ENCODE measurements at regions not wholly inside any gene's neighbourhood (a gene's known extent, or its start where the extent isn't known, plus 50 kb on each side); places are given as distances from the start of the nearest gene placed in this dataset.
"Not testable (repeated sequence)": the region's sequence is repeated elsewhere in the genome, so short reads cannot be mapped to it uniquely, and the experiment has no call there.

DNA sequence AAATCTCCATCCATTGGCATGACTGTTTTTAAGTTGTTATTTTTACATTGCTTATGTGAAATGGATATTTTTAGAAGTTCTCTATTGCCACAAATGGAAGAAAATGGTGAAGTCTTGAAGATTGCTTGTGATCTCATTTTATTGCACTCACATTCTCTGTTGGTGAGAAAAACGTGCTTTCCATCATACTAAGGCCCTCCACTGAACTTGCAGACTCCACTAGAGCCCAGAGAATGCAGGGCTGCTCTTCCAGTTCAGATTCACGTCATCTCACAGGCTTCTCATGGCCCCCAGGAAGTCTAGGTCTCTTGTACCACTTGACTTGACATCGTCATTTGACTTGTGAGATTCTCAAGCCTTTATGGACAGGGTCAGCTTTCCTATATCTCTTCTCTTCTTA, 254.8 kb upstream of the COPS8 start:
- ChIA-PET POLR2A (no interaction called here), CTCF (no interaction called here)
- no peak for DNase-seq (ENCODE audit: extremely low spot score)
- TF ChIP-seq CTBP1 (IDR thresholded peaks at IDR 0.05; ENCODE audit: borderline replicate concordance): no peak

DNA sequence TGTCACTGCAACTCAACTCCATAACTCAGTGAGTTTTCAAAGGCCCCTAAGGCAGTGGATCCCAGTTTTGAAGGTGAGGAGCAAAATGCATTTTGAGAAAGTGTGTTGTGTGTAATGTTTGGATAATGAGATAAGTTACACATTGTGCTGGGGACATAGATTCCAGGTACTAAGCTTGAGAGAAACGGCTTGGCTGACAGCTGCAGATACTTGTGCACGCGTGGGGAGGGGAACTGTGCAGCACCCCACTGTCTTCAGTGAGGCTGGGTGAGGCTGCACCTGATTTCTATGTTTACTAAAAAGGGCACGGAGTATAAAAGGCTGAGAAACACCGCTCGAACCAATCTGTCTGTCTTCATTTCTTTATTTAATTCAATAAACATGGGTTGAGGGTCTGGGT, 254.0 kb upstream of the COPS8 start:
- TF ChIP-seq SUZ12 (IDR thresholded peaks at IDR 0.05): no peak
- no peak for TF ChIP-seq BHLHE40 (IDR thresholded peaks at IDR 0.05; ENCODE audit: borderline replicate concordance)
- TF ChIP-seq ZNF384 (IDR thresholded peaks at IDR 0.05): no peak
- no peak for TF ChIP-seq NFRKB (IDR thresholded peaks at IDR 0.05)
- no peak for TF ChIP-seq SP1 (IDR thresholded peaks at IDR 0.05)
- no peak for TF ChIP-seq L3MBTL2 (conservative IDR thresholded peaks at IDR 0.05)
- no peak for TF ChIP-seq FOXA1 (IDR thresholded peaks at IDR 0.05)
- no peak for TF ChIP-seq TARDBP (IDR thresholded peaks at IDR 0.05)
- TF ChIP-seq HDGF (IDR thresholded peaks at IDR 0.05; ENCODE audit: borderline replicate concordance): no peak
- POLR2A ChIA-PET: no interaction called here
- no peak for DNase-seq (ENCODE audit: extremely low spot score)
- CTCF ChIA-PET: no interaction called here

DNA sequence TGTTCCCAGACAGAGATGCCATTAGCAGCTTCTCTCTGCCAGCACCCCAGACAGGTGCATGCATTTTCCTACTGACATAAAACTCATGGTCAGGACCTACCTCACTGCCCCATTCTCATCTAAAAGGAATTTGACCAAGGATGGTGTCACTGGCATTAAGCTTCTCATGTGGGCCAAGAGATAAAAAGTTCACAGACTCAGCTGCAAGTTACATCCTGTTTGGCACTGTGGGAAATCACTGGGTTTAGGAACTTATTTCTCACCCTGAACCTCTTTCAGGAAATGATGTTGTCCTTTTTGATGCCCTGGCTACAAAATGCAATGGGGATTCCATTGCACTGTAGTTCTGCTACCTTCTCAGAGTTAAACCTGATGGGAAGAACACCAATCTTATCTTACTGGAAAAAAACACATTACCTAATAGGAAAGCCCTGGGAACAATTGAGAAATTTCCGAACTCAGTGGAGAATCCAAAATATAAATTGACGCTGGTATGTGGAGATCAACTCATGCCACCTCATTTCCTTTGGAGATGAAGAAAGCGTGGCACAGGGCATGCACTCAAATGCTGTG, 252.1 kb upstream of the COPS8 start:
- no peak for DNase-seq (ENCODE audit: extremely low spot score)
- POLR2A ChIA-PET: no interaction called here
- CTCF ChIA-PET: no interaction called here
- TF ChIP-seq L3MBTL2 (conservative IDR thresholded peaks at IDR 0.05): no peak
- TF ChIP-seq HDGF (IDR thresholded peaks at IDR 0.05; ENCODE audit: borderline replicate concordance): no peak
- TF ChIP-seq, protein P1, sequence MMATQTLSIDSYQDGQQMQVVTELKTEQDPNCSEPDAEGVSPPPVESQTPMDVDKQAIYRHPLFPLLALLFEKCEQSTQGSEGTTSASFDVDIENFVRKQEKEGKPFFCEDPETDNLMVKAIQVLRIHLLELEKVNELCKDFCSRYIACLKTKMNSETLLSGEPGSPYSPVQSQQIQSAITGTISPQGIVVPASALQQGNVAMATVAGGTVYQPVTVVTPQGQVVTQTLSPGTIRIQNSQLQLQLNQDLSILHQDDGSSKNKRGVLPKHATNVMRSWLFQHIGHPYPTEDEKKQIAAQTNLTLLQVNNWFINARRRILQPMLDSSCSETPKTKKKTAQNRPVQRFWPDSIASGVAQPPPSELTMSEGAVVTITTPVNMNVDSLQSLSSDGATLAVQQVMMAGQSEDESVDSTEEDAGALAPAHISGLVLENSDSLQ (IDR thresholded peaks at IDR 0.05): no peak
- no peak for TF ChIP-seq FOXM1 (IDR thresholded peaks at IDR 0.05; ENCODE audit: borderline replicate concordance)
- no peak for TF ChIP-seq ELF4 (IDR thresholded peaks at IDR 0.05)
- TF ChIP-seq NFRKB (IDR thresholded peaks at IDR 0.05): no peak
- no peak for TF ChIP-seq SUZ12 (IDR thresholded peaks at IDR 0.05)
- TF ChIP-seq BHLHE40 (IDR thresholded peaks at IDR 0.05; ENCODE audit: borderline replicate concordance): no peak
- no peak for TF ChIP-seq TARDBP (IDR thresholded peaks at IDR 0.05)
- no peak for TF ChIP-seq ARNT (IDR thresholded peaks at IDR 0.05)
- TF ChIP-seq LEF1 (IDR thresholded peaks at IDR 0.05; ENCODE audit: borderline replicate concordance): no peak
- no peak for TF ChIP-seq FOXA1 (IDR thresholded peaks at IDR 0.05)
- TF ChIP-seq FOXK2 (IDR thresholded peaks at IDR 0.05): no peak

DNA sequence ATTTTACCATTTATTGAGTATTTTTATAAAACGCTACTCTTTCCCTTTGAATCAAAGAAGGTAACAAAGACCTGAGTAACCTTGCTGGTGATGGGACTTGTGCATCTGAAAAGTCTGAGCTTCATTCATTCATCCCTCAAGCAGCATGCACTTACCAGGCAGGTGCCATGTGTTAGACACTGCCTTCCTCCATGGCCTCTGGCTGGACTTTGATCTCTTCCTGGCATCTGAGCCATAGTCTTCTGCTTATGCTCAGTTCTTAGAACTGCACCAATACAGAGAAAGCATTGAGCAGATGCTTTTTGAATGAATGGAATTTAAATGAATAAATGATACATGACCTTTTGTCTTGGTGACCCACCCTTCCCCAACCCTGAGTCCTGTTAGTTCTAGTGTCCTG, 251.4 kb upstream of the COPS8 start:
- POLR2A ChIA-PET: no interaction called here
- no peak for DNase-seq (ENCODE audit: extremely low spot score)
- TF ChIP-seq NFRKB (IDR thresholded peaks at IDR 0.05) (no peak), L3MBTL2 (conservative IDR thresholded peaks at IDR 0.05) (no peak), ELF4 (IDR thresholded peaks at IDR 0.05) (no peak), BHLHE40 (IDR thresholded peaks at IDR 0.05; ENCODE audit: borderline replicate concordance) (no peak), HDGF (IDR thresholded peaks at IDR 0.05; ENCODE audit: borderline replicate concordance) (no peak), LEF1 (IDR thresholded peaks at IDR 0.05; ENCODE audit: borderline replicate concordance) (no peak), TARDBP (IDR thresholded peaks at IDR 0.05) (no peak), FOXA1 (IDR thresholded peaks at IDR 0.05) (no peak), CTBP1 (IDR thresholded peaks at IDR 0.05; ENCODE audit: borderline replicate concordance) (no peak), FOXM1 (IDR thresholded peaks at IDR 0.05; ENCODE audit: borderline replicate concordance) (no peak), FOXK2 (IDR thresholded peaks at IDR 0.05) (no peak)
- TF ChIP-seq, protein P1 (IDR thresholded peaks at IDR 0.05): no peak
- CTCF ChIA-PET: no interaction called here

DNA sequence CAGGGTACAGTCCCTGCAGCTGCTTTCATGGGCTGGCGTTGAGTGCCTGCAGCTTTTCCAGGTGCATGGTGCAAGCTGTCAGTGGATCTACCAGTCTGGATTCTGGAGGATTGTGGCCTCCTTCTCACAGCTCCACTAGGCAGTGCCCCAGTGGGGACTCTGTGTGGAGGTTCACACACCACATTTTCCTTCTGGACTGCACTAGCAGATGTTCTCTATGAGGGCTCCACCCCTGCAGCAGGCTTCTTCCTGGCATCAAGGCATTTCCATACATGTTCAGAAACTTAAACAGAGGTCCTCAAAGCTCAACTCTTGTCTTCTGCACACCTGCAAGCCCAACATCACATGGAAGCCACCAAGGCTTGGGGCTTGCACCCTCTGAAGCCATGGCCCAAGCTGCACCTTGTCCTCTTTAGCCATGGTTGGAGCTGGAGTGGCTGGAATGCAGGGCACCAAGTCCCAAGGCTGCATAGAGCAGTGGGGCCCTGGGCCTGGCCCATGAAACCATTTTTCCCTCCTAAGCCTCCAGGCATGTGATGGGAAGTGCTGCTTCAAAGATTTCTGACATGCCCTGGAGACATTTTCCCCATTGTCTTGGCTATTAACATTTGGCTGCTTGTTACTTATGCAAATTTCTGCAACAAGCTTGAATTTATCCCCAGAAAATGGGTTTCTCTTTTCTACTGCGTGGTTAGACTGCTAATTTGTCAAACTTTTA, 250.2 kb upstream of the COPS8 start:
- ChIA-PET CTCF (no interaction called here), POLR2A (no interaction called here)
- TF ChIP-seq ARNT (IDR thresholded peaks at IDR 0.05) (no peak), FOXM1 (IDR thresholded peaks at IDR 0.05; ENCODE audit: borderline replicate concordance) (no peak), TARDBP (IDR thresholded peaks at IDR 0.05) (no peak), SUZ12 (IDR thresholded peaks at IDR 0.05) (no peak), ZNF384 (IDR thresholded peaks at IDR 0.05) (no peak)
- TF ChIP-seq, protein P1 (IDR thresholded peaks at IDR 0.05): no peak
- DNase-seq (ENCODE audit: extremely low spot score): no peak

DNA sequence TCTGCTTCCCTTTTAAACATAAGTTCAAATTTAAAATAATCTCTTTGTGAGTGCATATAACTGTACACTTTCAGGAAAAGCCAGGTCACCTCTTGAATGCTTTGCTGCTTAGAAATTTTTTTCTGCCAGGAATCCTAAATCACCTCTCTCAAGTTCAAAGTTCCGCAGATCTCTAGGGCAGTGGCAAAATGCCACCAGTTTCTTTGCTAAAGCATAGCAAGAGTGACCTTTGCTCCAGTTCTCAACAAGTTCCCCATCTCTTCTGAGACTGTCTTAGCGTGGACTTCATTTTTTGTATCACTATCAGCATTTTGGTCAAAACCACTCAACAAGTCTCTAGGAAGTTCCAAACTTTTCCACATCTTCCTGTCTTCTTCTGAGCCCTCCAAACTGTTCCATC, 249.7 kb upstream of the COPS8 start:
- CTCF ChIA-PET; POLR2A ChIA-PET; DNase-seq (ENCODE audit: extremely low spot score): not testable (repeated sequence)

DNA sequence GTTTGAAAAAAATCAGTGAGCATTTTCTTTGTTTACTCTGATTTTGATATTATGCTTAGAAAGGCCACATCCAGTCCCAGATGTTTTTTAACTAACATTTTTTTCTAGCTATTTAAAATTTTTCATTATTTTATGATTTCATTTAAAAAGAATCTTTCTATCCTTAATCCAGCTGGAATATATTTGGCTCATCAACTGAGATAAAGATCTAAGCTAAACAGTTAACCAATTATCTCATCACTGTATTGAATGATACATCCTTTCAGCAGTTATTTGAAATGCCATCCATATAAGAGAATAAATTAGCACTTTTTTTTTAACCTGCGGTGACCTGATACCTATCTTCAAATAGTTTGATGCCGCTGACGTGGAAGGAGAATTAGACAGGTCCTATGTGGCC, 245.5 kb upstream of the COPS8 start:
- DNase-seq (ENCODE audit: extremely low spot score): no peak
- ChIA-PET CTCF (no interaction called here), POLR2A (no interaction called here)
- no peak for TF ChIP-seq ELF4 (IDR thresholded peaks at IDR 0.05)
- no peak for TF ChIP-seq FOXA1 (IDR thresholded peaks at IDR 0.05)
- no peak for TF ChIP-seq TARDBP (IDR thresholded peaks at IDR 0.05)
- no peak for TF ChIP-seq ZNF384 (IDR thresholded peaks at IDR 0.05)
- no peak for TF ChIP-seq BHLHE40 (IDR thresholded peaks at IDR 0.05; ENCODE audit: borderline replicate concordance)
- no peak for TF ChIP-seq HDGF (IDR thresholded peaks at IDR 0.05; ENCODE audit: borderline replicate concordance)
- TF ChIP-seq ARNT (IDR thresholded peaks at IDR 0.05): no peak
- TF ChIP-seq LEF1 (IDR thresholded peaks at IDR 0.05; ENCODE audit: borderline replicate concordance): no peak
- TF ChIP-seq NFRKB (IDR thresholded peaks at IDR 0.05): no peak
- no peak for TF ChIP-seq SP1 (IDR thresholded peaks at IDR 0.05)
- TF ChIP-seq, protein P1 (IDR thresholded peaks at IDR 0.05): no peak
- no peak for TF ChIP-seq L3MBTL2 (conservative IDR thresholded peaks at IDR 0.05)
- no peak for TF ChIP-seq FOXM1 (IDR thresholded peaks at IDR 0.05; ENCODE audit: borderline replicate concordance)
- no peak for TF ChIP-seq SUZ12 (IDR thresholded peaks at IDR 0.05)
- no peak for TF ChIP-seq FOXK2 (IDR thresholded peaks at IDR 0.05)

All from HEK293T (cell line).